Right kidney (tissue), 1 donor: ENCODE measurements at regions not wholly inside any gene's neighbourhood (a gene's known extent, or its start where the extent isn't known, plus 50 kb on each side); places are given as distances from the start of the nearest gene placed in this dataset.

Experiments used
- DNase-seq: peaks from one replicate; pipeline ENCODE4 v3.0.0-alpha.2; 2016

DNA sequence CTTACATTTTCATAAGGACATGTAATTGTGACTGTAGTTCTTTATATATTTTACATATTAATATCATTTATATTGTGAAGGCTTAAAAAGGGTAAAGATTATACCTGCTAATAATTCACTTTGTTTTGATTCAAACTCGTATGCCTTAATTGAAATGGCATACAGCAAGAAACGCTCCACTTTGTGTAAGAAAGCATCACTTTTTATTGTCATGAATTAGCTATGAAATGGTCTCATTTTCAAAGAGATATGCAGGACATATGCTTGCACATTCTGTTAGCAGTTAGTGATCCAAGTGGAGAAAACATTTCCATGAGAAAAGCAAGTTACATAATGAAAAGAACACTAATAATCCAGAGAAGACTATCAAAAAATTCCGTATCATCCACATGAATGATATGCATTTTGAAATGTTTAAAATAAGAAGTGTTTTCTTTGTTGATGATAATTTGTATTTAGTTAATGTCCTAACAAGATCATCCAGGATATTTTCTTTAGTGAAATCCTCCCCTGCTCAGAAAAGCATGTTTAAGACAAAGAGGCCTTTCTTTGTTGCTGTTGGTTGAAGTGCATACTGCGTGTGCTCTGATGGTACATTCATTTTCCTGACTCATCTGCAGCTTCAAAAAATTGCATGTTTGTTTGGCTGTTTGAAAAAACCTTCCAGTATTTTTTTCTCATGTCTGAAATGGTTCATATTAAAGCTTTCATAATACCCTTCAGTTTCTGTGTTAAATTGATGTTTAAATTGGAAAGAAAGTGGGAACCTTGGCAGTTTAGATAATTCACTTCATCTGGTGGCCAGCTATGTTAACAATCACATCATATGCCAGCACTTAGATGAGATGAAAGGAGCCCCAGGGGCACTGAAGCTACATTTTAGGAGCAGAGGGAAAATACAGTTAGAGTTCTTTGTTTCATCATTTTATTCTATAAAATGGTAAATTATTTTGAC is 242.2 kb downstream of the CSNK1G3 start:
- no peak for DNase-seq

GRCh38 chr5:123753180-123753936 is 241.4 kb downstream of the CSNK1G3 start:
- no peak for DNase-seq

- DNase-seq = no peak
Observed at GRCh38 chr5:123752552-123753179, 240.7 kb downstream of the CSNK1G3 start.

DNA sequence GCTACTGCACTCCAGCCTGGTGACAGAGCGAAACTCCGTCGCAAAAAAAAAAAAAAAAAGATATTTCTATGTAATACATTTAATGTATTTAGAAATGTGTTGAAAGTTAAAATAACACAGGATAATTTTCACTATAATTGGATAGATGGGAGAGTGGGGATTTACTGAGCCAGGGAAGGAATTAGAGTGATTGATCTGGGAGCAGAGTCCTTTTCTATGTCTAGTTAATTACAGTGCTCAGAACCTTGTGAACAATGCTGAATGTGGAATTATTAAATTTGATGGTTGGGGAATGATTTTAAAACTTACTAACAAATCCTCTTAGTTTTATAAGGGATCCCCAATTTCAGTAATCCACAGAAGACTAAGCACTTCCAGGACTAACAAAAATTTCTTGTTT is 239.7 kb downstream of the CSNK1G3 start:
- no peak for DNase-seq

DNA sequence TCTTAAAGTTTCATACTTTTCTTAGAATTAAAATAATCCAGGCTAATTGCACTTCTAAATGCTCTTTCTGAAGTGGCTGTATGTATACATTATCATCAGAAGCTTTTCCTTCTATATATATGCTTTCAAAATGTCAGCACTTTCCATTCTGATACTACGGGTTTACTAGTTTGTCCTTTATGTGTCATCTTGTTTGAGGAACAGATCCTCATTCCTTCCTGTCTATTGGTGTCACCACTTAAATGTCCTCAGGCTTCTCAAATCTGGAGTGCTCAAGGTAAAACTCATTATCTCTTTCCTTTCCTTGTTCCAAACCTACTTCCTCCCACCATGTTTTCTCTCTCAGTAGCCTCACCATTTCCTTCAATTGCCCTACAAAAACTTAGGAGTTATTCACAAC is 236.3 kb downstream of the CSNK1G3 start:
- no peak for DNase-seq

DNA sequence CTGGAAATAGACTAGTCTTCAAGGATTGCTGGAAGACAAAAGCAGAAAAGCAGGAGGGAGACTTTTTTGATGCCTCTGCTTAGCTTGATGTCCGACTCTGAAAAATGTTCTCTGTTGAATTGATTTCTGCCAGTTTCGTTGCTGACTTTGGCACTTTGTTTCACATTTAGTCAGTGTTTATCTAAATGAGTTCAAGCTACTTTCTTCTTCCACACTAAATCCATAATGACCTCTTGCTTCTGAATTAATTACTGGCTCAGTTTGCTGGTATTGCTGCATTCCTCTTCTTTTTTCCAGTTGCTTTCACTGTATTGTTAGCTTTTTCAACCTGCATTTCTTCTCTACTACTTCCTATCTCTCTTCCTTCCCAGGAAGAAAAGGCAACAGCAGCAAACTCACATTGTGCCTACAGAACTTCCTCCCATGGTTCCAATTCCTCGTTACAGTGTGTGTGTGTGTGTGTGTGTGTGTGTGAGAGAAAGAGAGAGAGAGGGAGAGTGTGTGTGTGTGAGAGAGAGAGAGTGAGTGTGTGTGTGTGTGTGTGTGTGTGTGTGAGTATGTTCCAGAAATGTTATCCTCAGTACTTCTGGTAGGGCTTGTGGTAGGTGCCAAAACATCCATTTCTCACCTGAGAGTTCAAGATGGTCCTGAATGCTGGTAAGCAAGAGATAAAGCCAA is 234.8 kb downstream of the CSNK1G3 start:
- DNase-seq = no peak

DNA sequence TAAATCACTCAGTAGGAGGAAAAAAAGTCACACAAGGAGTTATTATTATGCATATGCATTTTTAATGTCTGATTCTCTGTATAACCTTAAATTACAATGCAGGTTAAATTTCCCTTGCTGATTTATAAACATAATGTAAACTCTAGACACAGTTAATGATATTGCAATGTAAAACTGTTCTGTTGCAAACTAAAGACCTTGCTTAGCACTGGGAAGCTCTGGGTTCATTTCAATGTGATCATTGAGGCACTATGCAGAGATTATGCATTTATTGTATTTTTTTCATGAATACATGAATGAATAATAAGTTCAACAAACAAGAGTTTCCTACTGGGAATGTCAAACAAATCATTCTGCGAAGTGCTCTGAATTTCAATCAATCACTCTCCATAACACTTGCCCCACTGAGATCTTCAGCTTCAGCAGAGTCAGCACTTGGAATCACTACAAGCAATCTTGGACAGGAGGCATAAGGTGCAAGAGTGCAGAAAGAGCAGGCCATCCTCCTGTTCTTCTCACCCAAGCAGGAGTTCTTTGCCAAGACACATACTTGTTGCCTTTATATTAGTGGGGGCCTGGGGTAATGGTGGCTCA is 232.1 kb downstream of the CSNK1G3 start:
- no peak for DNase-seq

- no peak for DNase-seq
Observed at GRCh38 chr5:123735384-123735783, 223.4 kb downstream of the CSNK1G3 start.

- DNase-seq = no peak
Observed at GRCh38 chr5:123732257-123732656, 220.3 kb downstream of the CSNK1G3 start.

GRCh38 chr5:123722451-123722850 is 210.5 kb downstream of the CSNK1G3 start:
- DNase-seq = no peak

DNA sequence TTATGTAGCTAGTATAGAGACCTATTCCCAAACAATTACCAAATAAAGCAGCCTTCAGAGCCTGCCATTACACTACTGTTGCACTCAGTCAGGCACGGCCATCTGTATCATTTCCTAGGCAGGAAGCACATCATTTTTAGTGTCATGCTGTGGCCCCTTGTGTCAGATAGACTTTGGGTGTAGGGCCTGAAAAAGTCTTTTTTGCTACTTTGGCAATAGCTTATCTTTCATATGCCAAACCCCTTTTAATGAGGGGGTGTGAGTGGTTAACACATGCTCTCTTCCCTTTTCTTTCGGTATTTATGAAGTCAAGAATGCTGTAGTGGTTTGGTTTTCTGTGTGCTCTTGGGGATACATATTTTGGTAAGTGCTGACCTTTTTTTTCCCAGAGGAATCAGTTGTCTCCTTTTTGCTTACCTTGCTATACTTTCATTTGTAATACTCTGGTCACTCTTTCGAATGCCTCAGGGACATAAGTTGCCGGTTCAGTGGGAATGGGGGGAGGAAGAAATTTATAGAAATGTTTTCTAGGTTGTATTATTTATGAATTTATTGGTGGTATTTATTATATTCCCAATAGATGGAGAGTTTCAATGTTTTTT is 209.8 kb downstream of the CSNK1G3 start:
- peak; percentile 13 for DNase-seq

DNA sequence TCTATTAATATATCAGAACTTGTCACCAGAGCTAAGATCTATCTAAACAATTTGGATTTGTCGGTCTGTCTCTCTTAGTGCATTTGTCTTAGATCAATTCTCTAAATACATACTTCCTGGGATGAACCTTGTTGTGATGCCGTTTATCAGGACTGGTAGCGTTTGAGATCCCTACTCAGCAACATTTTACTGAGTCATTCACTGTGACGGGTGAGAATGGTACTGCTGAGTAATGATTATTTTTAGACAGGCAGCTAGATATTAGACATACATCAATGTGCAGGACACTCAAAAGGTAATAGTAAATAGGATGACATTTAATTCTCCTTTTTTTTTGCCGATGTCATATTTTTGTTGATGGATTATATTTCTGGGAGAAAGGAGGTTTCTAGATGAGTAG is 209.0 kb downstream of the CSNK1G3 start:
- no peak for DNase-seq

DNA sequence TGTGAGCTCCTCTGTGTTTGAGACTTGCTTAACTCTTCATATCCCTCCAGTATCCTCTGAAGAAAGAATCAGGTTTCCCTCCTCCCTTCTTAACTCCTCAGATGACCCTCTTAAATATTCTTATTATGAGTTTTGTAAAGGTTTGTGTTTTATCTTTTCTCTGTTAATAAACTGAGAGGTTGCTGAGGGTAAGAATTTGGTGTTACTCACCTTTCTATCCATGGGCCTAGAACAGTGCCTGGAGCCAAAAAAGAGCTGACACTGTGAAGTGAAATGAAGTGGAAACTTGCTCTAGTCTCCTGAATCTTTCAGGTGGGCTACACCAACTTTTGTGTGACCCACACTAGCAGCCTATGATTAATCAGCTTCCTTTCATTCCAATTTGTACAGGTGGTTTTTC is 208.4 kb downstream of the CSNK1G3 start:
- no peak for DNase-seq

DNA sequence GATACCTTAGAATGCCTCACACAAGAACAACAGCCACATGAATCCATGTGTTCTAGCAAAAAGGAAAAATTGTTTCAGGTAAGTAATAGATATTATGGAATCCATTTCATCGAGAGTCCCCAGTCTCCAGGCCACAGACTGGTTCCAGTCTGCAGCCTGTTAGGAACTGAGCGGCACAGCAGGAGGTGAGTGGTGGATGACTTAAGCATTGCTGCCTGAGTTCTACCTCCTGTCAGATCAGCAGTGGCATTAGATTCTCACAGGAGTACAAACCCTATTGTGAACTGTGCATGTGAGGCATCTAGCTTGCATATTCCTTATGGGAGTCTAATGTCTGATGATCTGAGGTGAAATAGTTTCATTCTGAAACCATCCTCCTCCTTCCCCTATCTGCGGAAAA is 207.0 kb downstream of the CSNK1G3 start:
- no peak for DNase-seq

DNA sequence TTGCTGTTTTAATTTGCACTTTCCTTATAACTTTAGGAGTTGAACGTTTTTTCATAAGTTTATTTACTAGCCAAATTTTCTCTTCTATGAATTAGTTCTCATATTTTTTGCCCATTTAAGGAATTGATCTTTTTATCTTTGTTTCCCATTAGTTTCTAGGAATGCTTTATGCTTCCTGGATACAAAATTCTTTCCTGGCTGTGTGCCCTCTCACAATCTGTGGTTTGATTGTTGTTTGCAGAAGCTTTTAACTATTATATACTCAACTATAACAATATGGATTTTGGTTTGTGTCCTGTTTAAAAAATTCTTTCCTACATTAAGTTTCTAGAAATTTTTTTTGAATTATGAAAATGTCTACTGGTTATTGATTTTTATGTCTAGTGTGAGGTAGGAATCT is 206.3 kb downstream of the CSNK1G3 start:
- no peak for DNase-seq

DNA sequence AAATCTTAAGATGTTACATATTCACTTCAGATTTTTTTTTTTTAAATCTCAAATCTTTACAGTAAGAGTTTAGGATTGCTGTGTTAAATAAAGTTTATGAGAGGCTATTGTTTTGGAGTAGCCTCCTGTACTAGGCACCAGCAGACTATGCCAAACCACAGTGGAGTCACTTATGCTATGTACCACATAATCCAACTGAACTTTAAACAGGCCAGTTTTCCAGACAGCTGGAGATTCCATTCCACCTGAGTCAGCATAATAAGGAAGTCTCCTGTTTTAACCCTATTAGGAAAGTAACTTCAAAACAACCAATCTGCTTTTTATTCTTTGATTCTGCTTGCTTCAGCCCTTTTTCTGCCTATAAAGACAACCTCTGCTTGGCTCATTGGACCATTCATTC is 205.2 kb downstream of the CSNK1G3 start:
- DNase-seq = no peak

GRCh38 chr5:123710031-123710430 is 198.1 kb downstream of the CSNK1G3 start:
- DNase-seq = no peak

DNA sequence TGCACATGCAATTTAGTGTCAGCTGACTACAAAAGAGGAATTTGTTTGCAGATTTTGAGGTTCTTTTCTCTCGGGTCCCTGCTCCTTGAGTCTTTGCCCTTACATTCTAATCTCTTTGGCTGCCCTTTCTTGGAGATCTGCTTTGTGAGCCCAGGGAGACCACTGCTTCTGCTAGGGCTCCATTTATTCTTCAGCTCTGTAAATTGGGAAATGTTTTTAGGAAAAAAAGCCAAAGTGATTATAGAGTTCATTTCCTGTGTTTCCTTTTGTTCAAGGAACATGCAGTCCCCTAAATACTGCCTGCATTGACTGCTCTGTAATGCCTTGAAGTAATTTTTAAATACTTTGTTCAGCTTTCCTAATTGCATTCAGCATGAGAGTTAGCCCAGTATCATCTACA is 197.4 kb downstream of the CSNK1G3 start:
- no peak for DNase-seq

DNA sequence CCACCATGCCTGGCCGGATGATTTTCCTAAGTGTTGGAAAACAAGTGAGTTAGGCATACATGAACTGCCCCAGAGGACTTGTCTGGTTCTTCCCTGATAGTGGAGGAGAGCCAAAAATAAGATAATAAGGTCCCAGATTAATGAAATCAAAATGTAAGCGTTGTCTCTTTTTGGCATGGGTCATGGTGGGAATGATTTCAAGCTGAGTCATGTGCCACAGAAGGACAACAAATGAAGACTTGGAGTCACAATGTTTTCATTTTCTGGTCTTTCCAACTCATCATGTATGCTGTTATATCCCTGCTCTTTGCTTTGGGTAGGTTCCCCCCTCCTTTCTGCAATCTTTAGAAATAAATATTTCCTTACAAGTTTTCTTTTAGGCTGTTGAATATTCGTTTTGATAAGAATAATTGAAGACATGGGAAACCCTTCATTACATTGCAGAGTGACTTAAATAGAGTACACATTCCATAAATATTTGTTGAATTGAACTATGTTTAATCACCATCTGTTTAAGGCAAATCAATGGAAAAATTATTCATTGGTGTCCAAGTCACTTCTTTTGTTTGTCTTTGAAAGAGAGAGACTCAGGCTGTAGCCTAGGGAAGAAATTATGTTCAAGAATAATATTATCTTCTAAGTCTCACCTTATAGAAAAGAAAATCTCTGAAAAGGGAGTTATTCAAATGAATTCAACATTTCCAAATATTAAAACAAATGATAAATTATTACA is 196.3 kb downstream of the CSNK1G3 start:
- no peak for DNase-seq

- DNase-seq = no peak
Observed at GRCh38 chr5:123706531-123706930, 194.6 kb downstream of the CSNK1G3 start.

DNA sequence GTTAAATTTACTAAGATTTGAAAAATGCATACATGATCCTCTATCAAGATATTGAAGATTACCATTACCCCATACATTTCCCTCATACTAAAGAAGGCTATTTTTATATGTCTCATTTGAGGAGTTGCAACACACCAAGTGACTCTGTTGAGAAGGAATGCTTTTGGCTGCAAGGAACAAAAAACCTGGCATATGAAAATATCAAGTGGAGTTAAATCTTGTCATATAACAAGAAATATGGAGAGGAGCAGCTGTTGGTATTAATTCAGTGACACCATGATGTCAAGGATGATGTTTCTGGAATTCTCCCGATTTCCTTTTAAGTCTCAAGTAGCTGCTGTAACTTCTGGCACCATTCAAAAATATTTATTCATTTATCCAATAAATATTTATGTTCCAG is 193.8 kb downstream of the CSNK1G3 start:
- DNase-seq = no peak
